Cardiac muscle cell (in vitro differentiated cells and primary cell): ENCODE measurements at regions not wholly inside any gene's neighbourhood (a gene's known extent, or its start where the extent isn't known, plus 50 kb on each side); places are given as distances from the start of the nearest gene placed in this dataset.
A peak's percentile ranks its signal among the peaks of the same experiment; 100 is the strongest.

Source experiments
- DNase-seq, 2 donors: peaks; one replicate each; pipeline versions ENCODE4 v3.0.0 to v3.0.0-alpha.2; 2010 to 2017; ENCODE audit warnings: low read depth in 1 of 2, low spot score in 1 of 2
- H3K27ac ChIP-seq: fragments of 200-600 bp; sonication (generic); 2 replicates; pipeline ENCODE4 v1.5.1; 2016
- H3K27me3 ChIP-seq: fragments of 200-600 bp; sonication (generic); 2 replicates; pipeline ENCODE4 v1.6.0; 2016; ENCODE audit warnings: control low read depth
- H3K36me3 ChIP-seq: fragments of 200-600 bp; sonication (generic); 2 replicates; pipeline ENCODE4 v1.5.1; 2016; ENCODE audit warnings: control low read depth
- H3K4me1 ChIP-seq: fragments of 200-600 bp; sonication (generic); 2 replicates; pipeline ENCODE4 v1.8.1; 2017; ENCODE audit warnings: low read depth, mild to moderate bottlenecking, mixed run types
- H3K4me3 ChIP-seq: fragments of 200-600 bp; sonication (generic); 2 replicates; pipeline ENCODE4 v1.5.1; 2016; ENCODE audit warnings: mild to moderate bottlenecking
- H3K9me3 ChIP-seq: fragments of 200-600 bp; sonication (generic); 2 replicates; pipeline ENCODE4 v1.5.1; 2017; ENCODE audit warnings: low read depth, mild to moderate bottlenecking, control low read depth
- CTCF ChIP-seq: IDR thresholded peaks from 2 replicates; pipeline ENCODE4 v1.5.1; 2012; ENCODE audit warnings: low read depth, mild to moderate bottlenecking, low read length

- no peaks in the 10 kb centered on the region for H3K9me3 ChIP-seq
- no peaks in the 10 kb centered on the region for H3K27me3 ChIP-seq
- TF ChIP-seq CTCF, result no peak
- no peak for DNase-seq
- no peaks in the 10 kb centered on the region for H3K4me1 ChIP-seq
- no peaks in the 10 kb centered on the region for H3K36me3 ChIP-seq
- no peak overlapping the region for H3K27ac ChIP-seq
- no peak overlapping the region for H3K4me3 ChIP-seq
Observed at GRCh38 chr10:3470191-3470590, 297.6 kb upstream of the PITRM1 start.

- no peaks in the 10 kb centered on the region for H3K27me3 ChIP-seq
- peak in 1 of 2 donors; percentile 53 for DNase-seq
- no peak overlapping the region for H3K27ac ChIP-seq
- H3K9me3 ChIP-seq, result no peaks in the 10 kb centered on the region
- no peak for TF ChIP-seq CTCF
- no peaks in the 10 kb centered on the region for H3K4me1 ChIP-seq
- no peaks in the 10 kb centered on the region for H3K36me3 ChIP-seq
- H3K4me3 ChIP-seq, result no peak overlapping the region
Observed at GRCh38 chr10:3469639-3470020, 297.0 kb upstream of the PITRM1 start.

GRCh38 chr10:3468919-3469638 is 296.5 kb upstream of the PITRM1 start:
- DNase-seq, result peak in 1 of 2 donors; percentile 94
- no peaks in the 10 kb centered on the region for H3K36me3 ChIP-seq
- no peaks in the 10 kb centered on the region for H3K27me3 ChIP-seq
- TF ChIP-seq CTCF, result no peak
- H3K4me3 ChIP-seq, result no peak overlapping the region
- H3K4me1 ChIP-seq, result no peaks in the 10 kb centered on the region
- no peaks in the 10 kb centered on the region for H3K9me3 ChIP-seq
- H3K27ac ChIP-seq, result no peak overlapping the region

- Histone ChIP-seq H3K4me1 (no peaks in the 10 kb centered on the region), H3K27ac (no peak overlapping the region), H3K9me3 (no peaks in the 10 kb centered on the region), H3K27me3 (no peaks in the 10 kb centered on the region), H3K36me3 (no peaks in the 10 kb centered on the region), H3K4me3 (no peak overlapping the region)
- peak in 1 of 2 donors; percentile 97 for DNase-seq
- TF ChIP-seq CTCF, result peak; percentile 57
Observed at GRCh38 chr10:3467052-3467951, 294.7 kb upstream of the PITRM1 start.

GRCh38 chr10:3465406-3465891 is 292.9 kb upstream of the PITRM1 start:
- H3K27ac ChIP-seq, result no peak overlapping the region
- DNase-seq, result peak in 1 of 2 donors; percentile 38

More at GRCh38 chr10:3465406-3465891, 292.9 kb upstream of the PITRM1 start:
- no peaks in the 10 kb centered on the region for H3K27me3 ChIP-seq
- no peaks in the 10 kb centered on the region for H3K9me3 ChIP-seq
- H3K4me3 ChIP-seq, result no peak overlapping the region
- H3K4me1 ChIP-seq, result no peaks in the 10 kb centered on the region
- no peaks in the 10 kb centered on the region for H3K36me3 ChIP-seq
- no peak for TF ChIP-seq CTCF
